C4-2B (cell line): ENCODE measurements at regions not wholly inside any gene's neighbourhood (a gene's known extent, or its start where the extent isn't known, plus 50 kb on each side); places are given as distances from the start of the nearest gene placed in this dataset.

Source experiments
- ZFX ChIP-seq: fragments of 450-650 bp; IDR thresholded peaks from 2 replicates; pipeline ENCODE4 v1.6.1; 2017
- TF ChIP-seq, protein P1 (sequence below): fragments of 450-650 bp; conservative IDR thresholded peaks from 2 replicates; pipeline ENCODE4 v1.5.1; 2017; ENCODE audit warnings: mild to moderate bottlenecking

DNA sequence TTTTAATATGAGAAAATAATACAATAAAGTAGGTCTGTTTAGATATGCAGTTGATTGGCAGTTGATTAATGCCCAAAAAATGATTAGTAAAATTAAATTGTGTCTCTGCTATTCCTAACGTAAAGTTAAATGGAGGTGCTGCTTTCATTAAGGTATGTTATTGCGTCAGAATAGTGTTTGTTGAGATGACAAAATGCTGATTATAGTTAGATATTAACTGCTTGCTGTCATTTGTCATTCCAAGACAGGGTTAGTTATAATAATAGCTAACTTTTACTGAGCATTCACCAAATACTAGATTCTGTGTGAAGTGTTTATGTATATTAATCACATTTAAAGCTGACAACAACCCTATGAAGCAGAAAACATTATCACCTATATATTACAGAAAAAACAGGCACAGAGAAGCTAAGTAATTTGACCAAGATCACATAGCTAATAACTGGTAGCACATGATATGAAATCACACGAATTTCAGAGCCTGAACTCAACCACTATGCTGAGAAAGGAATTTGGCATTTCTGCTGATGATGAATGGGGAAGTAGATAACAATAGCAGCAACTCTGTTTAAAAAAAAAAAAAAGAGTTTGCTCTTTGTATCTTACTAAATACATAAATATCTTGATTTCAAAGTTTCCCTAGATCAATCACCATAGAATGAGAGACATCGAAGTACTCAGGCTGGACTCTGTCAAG lies 59.7 kb upstream of the WDR44 start:
- TF ChIP-seq, protein P1, sequence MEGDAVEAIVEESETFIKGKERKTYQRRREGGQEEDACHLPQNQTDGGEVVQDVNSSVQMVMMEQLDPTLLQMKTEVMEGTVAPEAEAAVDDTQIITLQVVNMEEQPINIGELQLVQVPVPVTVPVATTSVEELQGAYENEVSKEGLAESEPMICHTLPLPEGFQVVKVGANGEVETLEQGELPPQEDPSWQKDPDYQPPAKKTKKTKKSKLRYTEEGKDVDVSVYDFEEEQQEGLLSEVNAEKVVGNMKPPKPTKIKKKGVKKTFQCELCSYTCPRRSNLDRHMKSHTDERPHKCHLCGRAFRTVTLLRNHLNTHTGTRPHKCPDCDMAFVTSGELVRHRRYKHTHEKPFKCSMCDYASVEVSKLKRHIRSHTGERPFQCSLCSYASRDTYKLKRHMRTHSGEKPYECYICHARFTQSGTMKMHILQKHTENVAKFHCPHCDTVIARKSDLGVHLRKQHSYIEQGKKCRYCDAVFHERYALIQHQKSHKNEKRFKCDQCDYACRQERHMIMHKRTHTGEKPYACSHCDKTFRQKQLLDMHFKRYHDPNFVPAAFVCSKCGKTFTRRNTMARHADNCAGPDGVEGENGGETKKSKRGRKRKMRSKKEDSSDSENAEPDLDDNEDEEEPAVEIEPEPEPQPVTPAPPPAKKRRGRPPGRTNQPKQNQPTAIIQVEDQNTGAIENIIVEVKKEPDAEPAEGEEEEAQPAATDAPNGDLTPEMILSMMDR, result no peak
- no peak for TF ChIP-seq ZFX
